ENCODE measurements at regions not wholly inside any gene's neighbourhood (a gene's known extent, or its start where the extent isn't known, plus 50 kb on each side); places are given as distances from the start of the nearest gene placed in this dataset.

- no peak for DNase-seq (ENCODE audit: low read depth, low spot score)
These were observed 465.6 kb upstream of the ADGRL4 start for GRCh38 chr1:79472067-79472656.

GRCh38 chr1:79469139-79469538 lies 462.6 kb upstream of the ADGRL4 start:
- no peak for DNase-seq (ENCODE audit: low read depth, low spot score)

GRCh38 chr1:79460773-79461436 lies 454.4 kb upstream of the ADGRL4 start:
- DNase-seq (ENCODE audit: low read depth, low spot score): no peak

GRCh38 chr1:79457562-79458224 lies 451.2 kb upstream of the ADGRL4 start:
- DNase-seq (ENCODE audit: low read depth, low spot score): no peak

GRCh38 chr1:79448426-79448825 lies 441.9 kb upstream of the ADGRL4 start:
- DNase-seq (ENCODE audit: low read depth, low spot score): no peak

- DNase-seq (ENCODE audit: low read depth, low spot score): no peak
These were observed 434.7 kb upstream of the ADGRL4 start for GRCh38 chr1:79441238-79441637.

- DNase-seq (ENCODE audit: low read depth, low spot score): no peak
These were observed 431.0 kb upstream of the ADGRL4 start for GRCh38 chr1:79437540-79437939.

- no peak for DNase-seq (ENCODE audit: low read depth, low spot score)
These were observed 424.8 kb upstream of the ADGRL4 start for GRCh38 chr1:79431340-79431739.

- DNase-seq (ENCODE audit: low read depth, low spot score): no peak
These were observed 423.9 kb upstream of the ADGRL4 start for GRCh38 chr1:79430437-79430836.

- no peak for DNase-seq (ENCODE audit: low read depth, low spot score)
These were observed 416.2 kb upstream of the ADGRL4 start for GRCh38 chr1:79422726-79423125.

GRCh38 chr1:79398501-79398900 lies 392.0 kb upstream of the ADGRL4 start:
- no peak for DNase-seq (ENCODE audit: low read depth, low spot score)

- DNase-seq (ENCODE audit: low read depth, low spot score): no peak
These were observed 390.4 kb upstream of the ADGRL4 start for GRCh38 chr1:79396901-79397300.

GRCh38 chr1:79388694-79389361 lies 382.3 kb upstream of the ADGRL4 start:
- no peak for DNase-seq (ENCODE audit: low read depth, low spot score)

GRCh38 chr1:79386730-79387129 lies 380.2 kb upstream of the ADGRL4 start:
- DNase-seq (ENCODE audit: low read depth, low spot score): no peak

- no peak for DNase-seq (ENCODE audit: low read depth, low spot score)
These were observed 373.5 kb upstream of the ADGRL4 start for GRCh38 chr1:79380078-79380477.

- no peak for DNase-seq (ENCODE audit: low read depth, low spot score)
These were observed 369.6 kb upstream of the ADGRL4 start for GRCh38 chr1:79376106-79376505.

GRCh38 chr1:79375352-79375751 lies 368.8 kb upstream of the ADGRL4 start:
- DNase-seq (ENCODE audit: low read depth, low spot score): no peak

- DNase-seq (ENCODE audit: low read depth, low spot score): no peak
These were observed 367.9 kb upstream of the ADGRL4 start for GRCh38 chr1:79374397-79374796.

- no peak for DNase-seq (ENCODE audit: low read depth, low spot score)
These were observed 367.1 kb upstream of the ADGRL4 start for GRCh38 chr1:79373481-79374125.

GRCh38 chr1:79371802-79372201 lies 365.3 kb upstream of the ADGRL4 start:
- DNase-seq (ENCODE audit: low read depth, low spot score): no peak

- no peak for DNase-seq (ENCODE audit: low read depth, low spot score)
These were observed 362.6 kb upstream of the ADGRL4 start for GRCh38 chr1:79369091-79369490.

- DNase-seq (ENCODE audit: low read depth, low spot score): no peak
These were observed 358.4 kb upstream of the ADGRL4 start for GRCh38 chr1:79364896-79365295.

Data from brain pericyte (primary cell).